Loucy (cell line): ENCODE measurements at regions not wholly inside any gene's neighbourhood (a gene's known extent, or its start where the extent isn't known, plus 50 kb on each side); places are given as distances from the start of the nearest gene placed in this dataset.

ENCODE experiments used
- EZH2phosphoT487 ChIP-seq: fragments of 200-600 bp; IDR thresholded peaks from 2 replicates; pipeline ENCODE4 v1.6.1; 2018; ENCODE audit warnings: antibody characterized with exemption, mild to moderate bottlenecking, moderate library complexity, borderline replicate concordance
- TF ChIP-seq, protein P1 (sequence below): fragments of 200-600 bp; sonication (generic); conservative IDR thresholded peaks from 2 replicates; pipeline ENCODE4 v1.5.1; 2014; ENCODE audit warnings: mild to moderate bottlenecking, antibody characterized with exemption, low read length

DNA sequence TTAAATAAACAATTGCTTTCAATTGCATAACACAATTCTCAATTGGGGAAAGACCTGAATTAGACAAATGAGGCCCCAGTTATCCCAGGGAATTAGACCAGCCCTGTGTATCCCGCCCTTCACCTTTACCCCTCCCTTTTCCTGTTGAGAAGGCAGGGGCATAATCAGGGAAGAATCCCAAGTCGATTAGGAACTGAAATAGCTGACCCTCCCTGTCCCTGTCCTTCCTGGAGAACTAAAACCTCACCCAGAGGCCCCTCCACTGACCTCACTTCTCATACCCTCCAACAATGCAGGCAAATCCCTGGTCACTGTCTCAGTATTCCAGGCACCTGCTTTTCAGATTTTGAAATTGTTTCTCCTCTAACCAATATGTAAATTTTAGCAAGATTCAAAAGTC lies 165.4 kb upstream of the CDH11 start:
- no peak for TF ChIP-seq EZH2phosphoT487
- TF ChIP-seq, protein P1, sequence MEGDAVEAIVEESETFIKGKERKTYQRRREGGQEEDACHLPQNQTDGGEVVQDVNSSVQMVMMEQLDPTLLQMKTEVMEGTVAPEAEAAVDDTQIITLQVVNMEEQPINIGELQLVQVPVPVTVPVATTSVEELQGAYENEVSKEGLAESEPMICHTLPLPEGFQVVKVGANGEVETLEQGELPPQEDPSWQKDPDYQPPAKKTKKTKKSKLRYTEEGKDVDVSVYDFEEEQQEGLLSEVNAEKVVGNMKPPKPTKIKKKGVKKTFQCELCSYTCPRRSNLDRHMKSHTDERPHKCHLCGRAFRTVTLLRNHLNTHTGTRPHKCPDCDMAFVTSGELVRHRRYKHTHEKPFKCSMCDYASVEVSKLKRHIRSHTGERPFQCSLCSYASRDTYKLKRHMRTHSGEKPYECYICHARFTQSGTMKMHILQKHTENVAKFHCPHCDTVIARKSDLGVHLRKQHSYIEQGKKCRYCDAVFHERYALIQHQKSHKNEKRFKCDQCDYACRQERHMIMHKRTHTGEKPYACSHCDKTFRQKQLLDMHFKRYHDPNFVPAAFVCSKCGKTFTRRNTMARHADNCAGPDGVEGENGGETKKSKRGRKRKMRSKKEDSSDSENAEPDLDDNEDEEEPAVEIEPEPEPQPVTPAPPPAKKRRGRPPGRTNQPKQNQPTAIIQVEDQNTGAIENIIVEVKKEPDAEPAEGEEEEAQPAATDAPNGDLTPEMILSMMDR = no peak
